ENCODE measurements at regions not wholly inside any gene's neighbourhood (a gene's known extent, or its start where the extent isn't known, plus 50 kb on each side); places are given as distances from the start of the nearest gene placed in this dataset.

DNA sequence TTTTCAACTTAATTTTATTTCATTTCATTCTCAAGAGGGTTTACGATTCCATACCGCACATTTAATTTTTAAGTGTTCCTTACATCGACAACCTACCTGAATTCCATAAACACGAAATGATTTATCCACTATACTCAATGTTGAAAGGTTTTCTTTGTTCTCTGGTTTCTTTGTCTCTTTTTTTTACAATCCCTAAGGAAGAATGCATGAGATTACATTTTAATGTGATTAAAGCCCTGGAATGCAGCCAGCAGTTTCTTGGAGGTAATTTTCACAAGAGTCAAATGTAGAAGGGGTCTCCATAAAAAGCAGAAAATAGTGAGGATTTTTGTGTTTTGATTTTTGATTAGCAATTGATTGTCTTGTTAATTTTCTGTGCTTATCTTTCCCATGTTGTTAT is 59.2 kb upstream of the ADCY1 start:
- H3K27ac ChIP-seq (ENCODE audit: low read depth in 1 of 2, low read length in 2 of 2): no peak overlapping the region
- no peak overlapping the region for H3K4me3 ChIP-seq (ENCODE audit: low read depth in 1 of 3, low read length in 3 of 3)
- no peaks in the 10 kb centered on the region for H3K9me3 ChIP-seq (ENCODE audit: control insufficient read depth in 4 of 4, low read length in 3 of 4)
- TF ChIP-seq, protein P1, sequence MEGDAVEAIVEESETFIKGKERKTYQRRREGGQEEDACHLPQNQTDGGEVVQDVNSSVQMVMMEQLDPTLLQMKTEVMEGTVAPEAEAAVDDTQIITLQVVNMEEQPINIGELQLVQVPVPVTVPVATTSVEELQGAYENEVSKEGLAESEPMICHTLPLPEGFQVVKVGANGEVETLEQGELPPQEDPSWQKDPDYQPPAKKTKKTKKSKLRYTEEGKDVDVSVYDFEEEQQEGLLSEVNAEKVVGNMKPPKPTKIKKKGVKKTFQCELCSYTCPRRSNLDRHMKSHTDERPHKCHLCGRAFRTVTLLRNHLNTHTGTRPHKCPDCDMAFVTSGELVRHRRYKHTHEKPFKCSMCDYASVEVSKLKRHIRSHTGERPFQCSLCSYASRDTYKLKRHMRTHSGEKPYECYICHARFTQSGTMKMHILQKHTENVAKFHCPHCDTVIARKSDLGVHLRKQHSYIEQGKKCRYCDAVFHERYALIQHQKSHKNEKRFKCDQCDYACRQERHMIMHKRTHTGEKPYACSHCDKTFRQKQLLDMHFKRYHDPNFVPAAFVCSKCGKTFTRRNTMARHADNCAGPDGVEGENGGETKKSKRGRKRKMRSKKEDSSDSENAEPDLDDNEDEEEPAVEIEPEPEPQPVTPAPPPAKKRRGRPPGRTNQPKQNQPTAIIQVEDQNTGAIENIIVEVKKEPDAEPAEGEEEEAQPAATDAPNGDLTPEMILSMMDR (IDR thresholded peaks at IDR 0.05; ENCODE audit: low read depth, low read length, missing input control): no peak
- no peak for TF ChIP-seq ZBTB33 (IDR thresholded peaks at IDR 0.05)
- TF ChIP-seq SP1 (IDR thresholded peaks at IDR 0.05): no peak
- H3K36me3 ChIP-seq (ENCODE audit: control insufficient read depth in 4 of 4, insufficient read depth in 3 of 4, low read depth in 1 of 4, low read length in 3 of 4): no peaks in the 10 kb centered on the region
- H3K27me3 ChIP-seq (ENCODE audit: control insufficient read depth in 4 of 4, insufficient read depth in 4 of 4, low read length in 3 of 4): no peaks in the 10 kb centered on the region
- no peaks in the 10 kb centered on the region for H3K4me1 ChIP-seq (ENCODE audit: control insufficient read depth in 4 of 4, insufficient read depth in 4 of 4, low read length in 3 of 4)
- no peak for DNase-seq (ENCODE audit: low spot score)
- no peak overlapping the region for H3K9ac ChIP-seq (ENCODE audit: low read depth in 1 of 2, low read length in 2 of 2)
- WGBS: 82% methylated on average over 4 of the region's 4 CpGs

GRCh38 chr7:45515346-45515745 is 58.8 kb upstream of the ADCY1 start:
- Histone ChIP-seq H3K27me3 (ENCODE audit: control insufficient read depth in 4 of 4, insufficient read depth in 4 of 4, low read length in 3 of 4) (no peaks in the 10 kb centered on the region), H3K36me3 (ENCODE audit: control insufficient read depth in 4 of 4, insufficient read depth in 3 of 4, low read depth in 1 of 4, low read length in 3 of 4) (no peaks in the 10 kb centered on the region), H3K9ac (ENCODE audit: low read depth in 1 of 2, low read length in 2 of 2) (no peak overlapping the region), H3K4me3 (ENCODE audit: low read depth in 1 of 3, low read length in 3 of 3) (no peak overlapping the region), H3K27ac (ENCODE audit: low read depth in 1 of 2, low read length in 2 of 2) (no peak overlapping the region), H3K4me1 (ENCODE audit: control insufficient read depth in 4 of 4, insufficient read depth in 4 of 4, low read length in 3 of 4) (no peaks in the 10 kb centered on the region), H3K9me3 (ENCODE audit: control insufficient read depth in 4 of 4, low read length in 3 of 4) (no peaks in the 10 kb centered on the region)
- no peak for DNase-seq (ENCODE audit: low spot score)
- TF ChIP-seq YY1 (IDR thresholded peaks at IDR 0.05): no peak
- TF ChIP-seq ZBTB33 (IDR thresholded peaks at IDR 0.05): no peak
